Neuronal stem cell (in vitro differentiated cells): ENCODE measurements at regions not wholly inside any gene's neighbourhood (a gene's known extent, or its start where the extent isn't known, plus 50 kb on each side); places are given as distances from the start of the nearest gene placed in this dataset.

Experiments
- DNase-seq: peaks from one replicate; pipeline ENCODE4 v3.0.0-alpha.2; 2013; ENCODE audit warnings: low spot score
- H2AFZ ChIP-seq: one replicate; pipeline ENCODE4 v1.6.1; 2013; ENCODE audit warnings: mild to moderate bottlenecking, low read length, inconsistent platforms
- H2AK5ac ChIP-seq: 2 replicates; pipeline ENCODE4 v1.6.1; 2013; ENCODE audit warnings: low read depth, mild to moderate bottlenecking, inconsistent platforms, low read length, moderate library complexity, mixed read lengths
- H2BK120ac ChIP-seq: 2 replicates; pipeline ENCODE4 v1.6.1; 2013; ENCODE audit warnings: low read depth, mild to moderate bottlenecking, inconsistent platforms, low read length, moderate library complexity, mixed read lengths
- H2BK12ac ChIP-seq: one replicate; pipeline ENCODE4 v1.6.1; 2013; ENCODE audit warnings: low read length, inconsistent platforms
- H2BK15ac ChIP-seq: 2 replicates; pipeline ENCODE4 v1.6.1; 2013; ENCODE audit warnings: mild to moderate bottlenecking, low read length, inconsistent platforms, mixed read lengths
- H2BK5ac ChIP-seq: one replicate; pipeline ENCODE4 v1.6.1; 2013; ENCODE audit warnings: inconsistent platforms, mild to moderate bottlenecking, low read length, moderate library complexity
- H3K14ac ChIP-seq: one replicate; pipeline ENCODE4 v1.6.1; 2013; ENCODE audit warnings: low read length, inconsistent platforms
- H3K18ac ChIP-seq: 2 replicates; pipeline ENCODE4 v1.6.1; 2013; ENCODE audit warnings: low read length, inconsistent platforms
- H3K23ac ChIP-seq: 2 replicates; pipeline ENCODE4 v1.6.1; 2013; ENCODE audit warnings: low read depth, mild to moderate bottlenecking, mixed read lengths, low read length, inconsistent platforms; ENCODE audit not compliant: poor library complexity
- H3K27ac ChIP-seq: replicated peaks from 3 replicates; pipeline ENCODE4 v1.5.1; 2013; ENCODE audit warnings: low read length, inconsistent platforms
- H3K27me3 ChIP-seq, 3 experiments: 2 replicates each; pipeline ENCODE4 v1.6.1; 2013; ENCODE audit warnings: low read length in 3 of 3, mild to moderate bottlenecking in 2 of 3, inconsistent platforms in 1 of 3, low read depth in 1 of 3, mixed read lengths in 1 of 3, moderate library complexity in 1 of 3; ENCODE audit not compliant: control insufficient read depth in 3 of 3, insufficient read depth in 3 of 3
- H3K36me3 ChIP-seq, 2 donors: replicated peaks in 1 of 2; 2 replicates each; pipeline ENCODE4 v1.6.1; 2013; ENCODE audit warnings: low read length in 2 of 2; ENCODE audit not compliant: control insufficient read depth in 2 of 2, insufficient read depth in 2 of 2
- H3K4ac ChIP-seq: 2 replicates; pipeline ENCODE4 v1.6.1; 2013; ENCODE audit warnings: inconsistent platforms, mild to moderate bottlenecking, low read length, moderate library complexity
- H3K4me1 ChIP-seq, 2 donors: 1 replicate in 1 of 2; 2 replicates in 1 of 2; pipeline ENCODE4 v1.6.1; 2013; ENCODE audit warnings: low read length in 2 of 2, low read depth in 1 of 2; ENCODE audit not compliant: control insufficient read depth in 2 of 2, insufficient read depth in 1 of 2
- H3K4me2 ChIP-seq: one replicate; pipeline ENCODE4 v1.6.1; 2013; ENCODE audit warnings: mild to moderate bottlenecking, low read length, inconsistent platforms; ENCODE audit not compliant: insufficient read depth, poor library complexity, severe bottlenecking
- H3K4me3 ChIP-seq, 2 donors: 2 replicates each; pipeline ENCODE4 v1.5.1; 2013; ENCODE audit warnings: low read length in 2 of 2, mild to moderate bottlenecking in 2 of 2, inconsistent platforms in 1 of 2, moderate library complexity in 1 of 2
- H3K79me1 ChIP-seq: one replicate; pipeline ENCODE4 v1.6.1; 2013; ENCODE audit warnings: low read depth, mild to moderate bottlenecking, inconsistent platforms, low read length, moderate library complexity
- H3K9ac ChIP-seq: one replicate; pipeline ENCODE4 v1.6.1; 2013; ENCODE audit warnings: mild to moderate bottlenecking, low read depth, low read length, inconsistent platforms; ENCODE audit not compliant: poor library complexity
- H3K9me3 ChIP-seq, 2 donors: replicated peaks in 1 of 2; 2 replicates each; pipeline versions ENCODE3 to v1.6.1; 2013; ENCODE audit warnings: low read length in 2 of 2, mild to moderate bottlenecking in 2 of 2, inconsistent platforms in 1 of 2, low read depth in 1 of 2, mixed read lengths in 1 of 2, moderate library complexity in 1 of 2; ENCODE audit not compliant: control insufficient read depth in 2 of 2, insufficient read depth in 1 of 2
- H4K8ac ChIP-seq: one replicate; pipeline ENCODE4 v1.6.1; 2013; ENCODE audit warnings: low read depth, mild to moderate bottlenecking, inconsistent platforms, low read length, moderate library complexity
- H4K91ac ChIP-seq: one replicate; pipeline ENCODE4 v1.6.1; 2013; ENCODE audit warnings: low read length, low read depth, mild to moderate bottlenecking, inconsistent platforms; ENCODE audit not compliant: poor library complexity
- WGBS, 2 donors: extraction: QIAGEN DNeasy Blood & Tissue Kit; methylation state at CpG; one replicate each; pipeline ENCODE4 v1.1.7; 2013; ENCODE audit warnings: missing lambda C conversion rate in 2 of 2, mixed read lengths in 1 of 2; ENCODE audit not compliant: insufficient read length in 2 of 2, insufficient replicate concordance in 1 of 2; ENCODE audit errors: extremely low coverage in 2 of 2; 5-methylcytosine and 5-hydroxymethylcytosine counted together

- Histone ChIP-seq H3K23ac (no peak overlapping the region), H3K9me3 (peaks cover 0 to 2% of the 10 kb centered on the region in 2 donors), H2BK15ac (no peak overlapping the region), H3K27me3 (no peaks in the 10 kb centered on the region), H3K27ac (no peak overlapping the region), H4K8ac (no peak overlapping the region), H2BK12ac (no peak overlapping the region), H3K9ac (no peak overlapping the region), H3K4me2 (no peak overlapping the region), H4K91ac (no peak overlapping the region), H2BK120ac (no peak overlapping the region), H3K4me3 (no peak overlapping the region), H3K79me1 (no peaks in the 10 kb centered on the region), H3K4me1 (no peaks in the 10 kb centered on the region), H2AK5ac (no peak overlapping the region), H2AFZ (no peak overlapping the region), H3K36me3 (no peaks in the 10 kb centered on the region), H3K18ac (no peak overlapping the region), H2BK5ac (no peak overlapping the region), H3K14ac (no peak overlapping the region), H3K4ac (no peak overlapping the region)
- DNase-seq: no peak
- WGBS, 2 donors: no CpG with 5 or more reads among the region's 3 CpGs
Observed at GRCh38 chr3:193080821-193081365, 160.1 kb upstream of the PLAAT1 start.

GRCh38 chr3:193085655-193086054 is 155.4 kb upstream of the PLAAT1 start:
- Histone ChIP-seq H4K91ac (no peak overlapping the region), H3K18ac (no peak overlapping the region), H2AK5ac (no peak overlapping the region), H3K14ac (no peak overlapping the region), H2BK15ac (no peak overlapping the region), H3K4me1 (no peaks in the 10 kb centered on the region), H3K36me3 (no peaks in the 10 kb centered on the region), H3K23ac (no peak overlapping the region), H3K79me1 (no peaks in the 10 kb centered on the region), H2AFZ (no peak overlapping the region), H3K27ac (no peak overlapping the region), H3K9me3 (peaks cover 0 to 2% of the 10 kb centered on the region in 2 donors), H2BK120ac (no peak overlapping the region), H3K4me2 (no peak overlapping the region), H2BK5ac (no peak overlapping the region), H3K4me3 (no peak overlapping the region), H3K4ac (no peak overlapping the region), H3K9ac (no peak overlapping the region), H3K27me3 (no peaks in the 10 kb centered on the region), H2BK12ac (no peak overlapping the region), H4K8ac (no peak overlapping the region)
- 100% methylated on average over 1 of the region's 2 CpGs; no CpG with 5 or more reads in 1 of the 2 donors for WGBS, 2 donors
- DNase-seq: no peak

- H3K79me1 ChIP-seq: no peaks in the 10 kb centered on the region
- no peak overlapping the region for H4K91ac ChIP-seq
- no peak overlapping the region for H2BK120ac ChIP-seq
- DNase-seq: no peak
- H3K4ac ChIP-seq: no peak overlapping the region
- no peaks in the 10 kb centered on the region for H3K27me3 ChIP-seq
- H3K9me3 ChIP-seq: peaks cover 0 to 2% of the 10 kb centered on the region in 2 donors
- H3K23ac ChIP-seq: no peak overlapping the region
- no peak overlapping the region for H3K14ac ChIP-seq
- H3K4me1 ChIP-seq: no peaks in the 10 kb centered on the region
- H2BK12ac ChIP-seq: no peak overlapping the region
- no peak overlapping the region for H2BK15ac ChIP-seq
- no peak overlapping the region for H3K4me2 ChIP-seq
- H3K18ac ChIP-seq: no peak overlapping the region
- H3K9ac ChIP-seq: no peak overlapping the region
- H3K27ac ChIP-seq: no peak overlapping the region
- H2AFZ ChIP-seq: no peak overlapping the region
- WGBS, 2 donors: no CpG with 5 or more reads among the region's 4 CpGs
- H3K4me3 ChIP-seq: no peak overlapping the region
- no peak overlapping the region for H2BK5ac ChIP-seq
- H3K36me3 ChIP-seq: no peaks in the 10 kb centered on the region
- H4K8ac ChIP-seq: no peak overlapping the region
- no peak overlapping the region for H2AK5ac ChIP-seq
Observed at GRCh38 chr3:193086681-193087080, 154.3 kb upstream of the PLAAT1 start.

- Histone ChIP-seq H4K91ac (no peak overlapping the region), H3K4me3 (no peak overlapping the region), H3K14ac (no peak overlapping the region), H4K8ac (no peak overlapping the region), H3K4me1 (no peaks in the 10 kb centered on the region), H3K79me1 (no peaks in the 10 kb centered on the region), H3K23ac (no peak overlapping the region), H2BK12ac (no peak overlapping the region), H3K4ac (no peak overlapping the region), H3K9ac (no peak overlapping the region), H3K18ac (no peak overlapping the region), H3K4me2 (no peak overlapping the region), H2BK120ac (no peak overlapping the region), H2BK15ac (no peak overlapping the region), H3K36me3 (no peaks in the 10 kb centered on the region), H2BK5ac (no peak overlapping the region), H3K27ac (no peak overlapping the region), H2AK5ac (no peak overlapping the region), H2AFZ (no peak overlapping the region), H3K9me3 (peaks cover 0 to 2% of the 10 kb centered on the region in 2 donors), H3K27me3 (no peaks in the 10 kb centered on the region)
- DNase-seq: no peak
- WGBS, 2 donors: no CpG with 5 or more reads among the region's 3 CpGs
Observed at GRCh38 chr3:193087336-193087735, 153.7 kb upstream of the PLAAT1 start.
